ENCODE measurements at regions not wholly inside any gene's neighbourhood (a gene's known extent, or its start where the extent isn't known, plus 50 kb on each side); places are given as distances from the start of the nearest gene placed in this dataset.
"Not testable (repeated sequence)": the region's sequence is repeated elsewhere in the genome, so short reads cannot be mapped to it uniquely, and the experiment has no call there.

- TF ChIP-seq, protein P1, sequence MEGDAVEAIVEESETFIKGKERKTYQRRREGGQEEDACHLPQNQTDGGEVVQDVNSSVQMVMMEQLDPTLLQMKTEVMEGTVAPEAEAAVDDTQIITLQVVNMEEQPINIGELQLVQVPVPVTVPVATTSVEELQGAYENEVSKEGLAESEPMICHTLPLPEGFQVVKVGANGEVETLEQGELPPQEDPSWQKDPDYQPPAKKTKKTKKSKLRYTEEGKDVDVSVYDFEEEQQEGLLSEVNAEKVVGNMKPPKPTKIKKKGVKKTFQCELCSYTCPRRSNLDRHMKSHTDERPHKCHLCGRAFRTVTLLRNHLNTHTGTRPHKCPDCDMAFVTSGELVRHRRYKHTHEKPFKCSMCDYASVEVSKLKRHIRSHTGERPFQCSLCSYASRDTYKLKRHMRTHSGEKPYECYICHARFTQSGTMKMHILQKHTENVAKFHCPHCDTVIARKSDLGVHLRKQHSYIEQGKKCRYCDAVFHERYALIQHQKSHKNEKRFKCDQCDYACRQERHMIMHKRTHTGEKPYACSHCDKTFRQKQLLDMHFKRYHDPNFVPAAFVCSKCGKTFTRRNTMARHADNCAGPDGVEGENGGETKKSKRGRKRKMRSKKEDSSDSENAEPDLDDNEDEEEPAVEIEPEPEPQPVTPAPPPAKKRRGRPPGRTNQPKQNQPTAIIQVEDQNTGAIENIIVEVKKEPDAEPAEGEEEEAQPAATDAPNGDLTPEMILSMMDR (IDR thresholded peaks at IDR 0.05; ENCODE audit: low read depth, low read length), result no peak
- CTCF ChIA-PET, result interaction anchor here (1.2 kb wide), 1 partner anchor 34 kb away, joined by 3 read pairs; no protein-coding TSS in a partner anchor
- Histone ChIP-seq H3K9me3 (ENCODE audit: control insufficient read depth, insufficient read depth, low read length) (peaks cover under 1% of the 10 kb centered on the region; the same call in 1 of the 2 replicates), H3K4me3 (ENCODE audit: low read depth, low read length) (no peak overlapping the region), H3K27me3 (ENCODE audit: control insufficient read depth, insufficient read depth, low read length) (no peaks in the 10 kb centered on the region), H3K27ac (ENCODE audit: low read depth, low read length) (no peak overlapping the region)
- POLR2A ChIA-PET, result no interaction called here
- DNase-seq (ENCODE audit: low read depth, low spot score), result no peak
These were observed 230.3 kb upstream of the USP24 start for GRCh38 chr1:55445416-55445815.

DNA sequence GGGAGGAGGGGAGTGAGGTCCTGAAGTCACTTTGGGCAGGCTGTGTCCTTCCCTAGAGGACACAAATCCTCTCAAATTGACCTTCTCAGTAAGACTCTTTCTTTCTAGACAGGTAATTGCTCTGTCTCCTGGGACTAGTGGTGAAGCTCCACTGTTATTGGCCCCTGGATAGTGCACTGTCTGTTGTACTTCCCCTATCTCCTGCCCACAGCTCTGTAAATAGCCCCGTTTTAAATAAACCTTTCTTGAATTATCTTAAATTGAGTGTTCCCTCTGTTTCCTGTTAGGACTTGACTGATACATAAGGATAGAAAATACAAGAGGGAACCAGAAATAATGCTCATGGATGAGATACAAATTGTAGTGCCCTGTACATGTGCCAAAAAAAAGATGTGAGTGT lies 229.5 kb upstream of the USP24 start:
- peaks cover 2% of the 10 kb centered on the region; the same call in 1 of the 2 replicates for H3K9me3 ChIP-seq (ENCODE audit: control insufficient read depth, insufficient read depth, low read length)
- ChIA-PET POLR2A (interaction anchor here (1.4 to 2.0 kb wide), 3 partner anchors 16 to 134 kb away, joined by 4 to 6 read pairs (median 4); no protein-coding TSS in a partner anchor), CTCF (interaction anchor here (1.2 kb wide), 1 partner anchor 35 kb away, joined by 3 read pairs; no protein-coding TSS in a partner anchor)
- no peak overlapping the region for H3K4me3 ChIP-seq (ENCODE audit: low read depth, low read length)
- H3K27ac ChIP-seq (ENCODE audit: low read depth, low read length), result peak overlapping the region; percentile 75
- no peak for DNase-seq (ENCODE audit: low read depth, low spot score)
- no peaks in the 10 kb centered on the region for H3K27me3 ChIP-seq (ENCODE audit: control insufficient read depth, insufficient read depth, low read length)
- TF ChIP-seq, protein P1 (IDR thresholded peaks at IDR 0.05; ENCODE audit: low read depth, low read length), result no peak

GRCh38 chr1:55443175-55443915 lies 228.2 kb upstream of the USP24 start:
- H3K4me3 ChIP-seq (ENCODE audit: low read depth, low read length), result no peak overlapping the region
- peak overlapping the region; percentile 75 for H3K27ac ChIP-seq (ENCODE audit: low read depth, low read length)
- H3K9me3 ChIP-seq (ENCODE audit: control insufficient read depth, insufficient read depth, low read length), result peaks cover 2% of the 10 kb centered on the region; the same call in 1 of the 2 replicates
- TF ChIP-seq, protein P1 (IDR thresholded peaks at IDR 0.05; ENCODE audit: low read depth, low read length), result no peak
- H3K27me3 ChIP-seq (ENCODE audit: control insufficient read depth, insufficient read depth, low read length), result no peaks in the 10 kb centered on the region
- POLR2A ChIA-PET, result interaction anchor here (0.6 to 2.0 kb wide), 5 partner anchors 14 to 160 kb away, joined by 3 to 6 read pairs (median 4); no protein-coding TSS in a partner anchor
- CTCF ChIA-PET, result interaction anchor here (1.0 kb wide), 1 partner anchor 159 kb away, joined by 4 read pairs; no protein-coding TSS in a partner anchor
- DNase-seq (ENCODE audit: low read depth, low spot score), result peak; percentile 96

GRCh38 chr1:55441489-55441888 lies 226.3 kb upstream of the USP24 start:
- TF ChIP-seq, protein P1 (IDR thresholded peaks at IDR 0.05; ENCODE audit: low read depth, low read length), result no peak
- ChIA-PET POLR2A (no interaction called here), CTCF (interaction anchor here (0.5 kb wide), 1 partner anchor 181 kb away, joined by 5 read pairs; no protein-coding TSS in a partner anchor)
- Histone ChIP-seq H3K27me3 (ENCODE audit: control insufficient read depth, insufficient read depth, low read length) (no peaks in the 10 kb centered on the region), H3K4me3 (ENCODE audit: low read depth, low read length) (no peak overlapping the region), H3K9me3 (ENCODE audit: control insufficient read depth, insufficient read depth, low read length) (peaks cover 2% of the 10 kb centered on the region; the same call in 1 of the 2 replicates), H3K27ac (ENCODE audit: low read depth, low read length) (no peak overlapping the region)
- DNase-seq (ENCODE audit: low read depth, low spot score), result no peak

GRCh38 chr1:55437692-55438091 lies 222.5 kb upstream of the USP24 start:
- CTCF ChIA-PET, result no interaction called here
- no peak for DNase-seq (ENCODE audit: low read depth, low spot score)

GRCh38 chr1:55430720-55431119 lies 215.6 kb upstream of the USP24 start:
- H3K27ac ChIP-seq (ENCODE audit: low read depth, low read length), result peak overlapping the region; percentile 52
- H3K27me3 ChIP-seq (ENCODE audit: control insufficient read depth, insufficient read depth, low read length); H3K4me3 ChIP-seq (ENCODE audit: low read depth, low read length); DNase-seq (ENCODE audit: low read depth, low spot score); POLR2A ChIA-PET; CTCF ChIA-PET; H3K9me3 ChIP-seq (ENCODE audit: control insufficient read depth, insufficient read depth, low read length): not testable (repeated sequence)

More at GRCh38 chr1:55437692-55438091, 222.5 kb upstream of the USP24 start:
- H3K27ac ChIP-seq (ENCODE audit: low read depth, low read length), result no peak overlapping the region
- no peak overlapping the region for H3K4me3 ChIP-seq (ENCODE audit: low read depth, low read length)
- no peaks in the 10 kb centered on the region for H3K27me3 ChIP-seq (ENCODE audit: control insufficient read depth, insufficient read depth, low read length)
- peaks cover 2% of the 10 kb centered on the region; the same call in 1 of the 2 replicates for H3K9me3 ChIP-seq (ENCODE audit: control insufficient read depth, insufficient read depth, low read length)
- TF ChIP-seq, protein P1 (IDR thresholded peaks at IDR 0.05; ENCODE audit: low read depth, low read length), result no peak
- POLR2A ChIA-PET, result no interaction called here

DNA sequence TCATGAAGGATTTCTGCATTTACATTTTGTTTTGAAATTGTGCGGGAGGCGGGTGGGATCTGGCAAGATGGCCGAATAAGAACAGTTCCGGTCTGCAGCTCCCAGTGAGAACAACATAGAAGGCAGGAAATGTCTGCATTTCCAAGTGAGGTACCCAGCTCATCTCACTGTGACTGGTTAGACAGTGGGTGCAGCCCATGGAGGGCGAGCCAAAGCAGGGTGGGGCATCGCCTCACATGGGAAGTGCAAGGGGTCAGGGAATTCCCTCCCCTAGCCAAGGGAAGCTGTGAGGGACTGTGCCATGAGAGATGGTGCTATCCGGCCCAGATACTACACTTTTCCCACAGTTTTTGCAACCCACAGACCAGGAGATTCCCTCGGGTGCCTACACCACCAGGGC lies 215.0 kb upstream of the USP24 start:
- DNase-seq (ENCODE audit: low read depth, low spot score); H3K9me3 ChIP-seq (ENCODE audit: control insufficient read depth, insufficient read depth, low read length); POLR2A ChIA-PET; H3K27me3 ChIP-seq (ENCODE audit: control insufficient read depth, insufficient read depth, low read length); H3K4me3 ChIP-seq (ENCODE audit: low read depth, low read length): not testable (repeated sequence)
- H3K27ac ChIP-seq (ENCODE audit: low read depth, low read length), result peak overlapping the region; percentile 92
- CTCF ChIA-PET, result interaction anchor here (1.4 kb wide), 1 partner anchor 54 kb away, joined by 5 read pairs; no protein-coding TSS in a partner anchor
